A549 (cell line): ENCODE measurements at regions not wholly inside any gene's neighbourhood (a gene's known extent, or its start where the extent isn't known, plus 50 kb on each side); places are given as distances from the start of the nearest gene placed in this dataset.

Source experiments
- ATAC-seq, 2 experiments: fragments of 200-7000 bp in 1 of 2; fragments of >200 bp in 1 of 2; cut with Nextera tagmentation in 1 of 2; cut with Tn5 transposase in 1 of 2; 3 replicates each; pipeline versions ENCODE4 v1.8.0 to v1.9.1; 2018 to 2020; ENCODE audit warnings: mild to moderate bottlenecking in 1 of 2, moderate library complexity in 1 of 2
- CTCF ChIA-PET: fragments of 300-600 bp; sonication (Branson Sonifier 250); formaldehyde crosslinking; extraction: SDS; loops from one replicate; lab custom pipeline; 2021; ENCODE audit warnings: antibody characterized with exemption, inconsistent platforms; lab: Yijun Ruan, JAX
- POLR2A ChIA-PET: fragments of 350-600 bp; formaldehyde crosslinking; extraction: SDS; loops from one replicate; lab custom pipeline; 2021; ENCODE audit warnings: antibody characterized with exemption, inconsistent platforms; lab: Yijun Ruan, JAX
- DNase-seq, 2 experiments: peaks; one replicate each; pipeline versions ENCODE4 v3.0.0 to v3.0.0-alpha.2; 2011 to 2016; ENCODE audit warnings: low read depth in 1 of 2, low spot score in 1 of 2
- FAIRE-seq: peaks from 2 replicates; lab custom pipeline; 2011; peaks lifted over from hg19 to GRCh38; lab: Jason Lieb, UNC
- H3K27ac ChIP-seq, 2 experiments: fragments of >200 bp; sonication (Bioruptor Twin); formaldehyde crosslinking; 3 replicates each; pipeline ENCODE4 v1.5.1; 2016 to 2017
- H3K4me1 ChIP-seq: fragments of >200 bp; sonication (Bioruptor Twin); formaldehyde crosslinking; 3 replicates; pipeline ENCODE4 v1.6.1; 2016
- H3K4me2 ChIP-seq: fragments of >200 bp; sonication (Bioruptor Twin); formaldehyde crosslinking; 3 replicates; pipeline ENCODE4 v1.6.1; 2016
- H3K4me3 ChIP-seq: fragments of >200 bp; sonication (Bioruptor Twin); formaldehyde crosslinking; 3 replicates; pipeline ENCODE4 v1.5.1; 2016
- H3K9me3 ChIP-seq: fragments of >200 bp; sonication (Bioruptor Twin); formaldehyde crosslinking; 3 replicates; pipeline ENCODE4 v1.6.1; 2016
- BCL3 ChIP-seq: fragments of >200 bp; sonication (Bioruptor Twin); formaldehyde crosslinking; IDR thresholded peaks from 3 replicates; pipeline ENCODE4 v1.6.1; 2016
- BHLHE40 ChIP-seq: IDR thresholded peaks from 2 replicates; pipeline ENCODE4 v1.6.1; 2012; ENCODE audit warnings: low read depth, low read length, inconsistent platforms
- EP300 ChIP-seq, 2 experiments: fragments of >200 bp; sonication (Bioruptor Twin); formaldehyde crosslinking; IDR thresholded peaks; 2 replicates in 1 of 2; 3 replicates in 1 of 2; pipeline ENCODE4 v1.6.1; 2016 to 2017
- GATA3 ChIP-seq: IDR thresholded peaks from 2 replicates; pipeline ENCODE4 v1.6.1; 2012; ENCODE audit warnings: borderline replicate concordance
- HDAC2 ChIP-seq: fragments of 200-600 bp; sonication (generic); IDR thresholded peaks from 2 replicates; pipeline ENCODE4 v1.6.1; 2016
- HES2 ChIP-seq: fragments of >200 bp; sonication (Bioruptor Twin); formaldehyde crosslinking; IDR thresholded peaks from 2 replicates; pipeline ENCODE4 v1.6.1; 2016
- HMGXB4 ChIP-seq: fragments of 250-450 bp; sonication (Bioruptor Pico); IDR thresholded peaks from 2 replicates; pipeline ENCODE4 v1.5.0; 2021; ENCODE audit warnings: mild to moderate bottlenecking, moderate library complexity, borderline replicate concordance
- HOXA7 ChIP-seq: fragments of 250-450 bp; sonication (Bioruptor Pico); IDR thresholded peaks from 2 replicates; pipeline ENCODE4 v1.5.0; 2020; ENCODE audit warnings: mild to moderate bottlenecking, moderate library complexity
- HOXB13 ChIP-seq: fragments of 250-450 bp; sonication (Bioruptor Pico); IDR thresholded peaks from 2 replicates; pipeline ENCODE4 v1.5.0; 2020; ENCODE audit warnings: low read depth, mild to moderate bottlenecking, moderate library complexity
- HOXB5 ChIP-seq: fragments of 250-450 bp; sonication (Bioruptor Pico); IDR thresholded peaks from 2 replicates; pipeline ENCODE4 v1.5.0; 2020; ENCODE audit warnings: mild to moderate bottlenecking, moderate library complexity
- MAFK ChIP-seq: fragments of 450-650 bp; IDR thresholded peaks from 2 replicates; pipeline ENCODE4 v1.6.1; 2014; ENCODE audit not compliant: partially characterized antibody
- MAX ChIP-seq: IDR thresholded peaks from 2 replicates; pipeline ENCODE4 v1.6.1; 2012
- MAZ ChIP-seq: fragments of 150-350 bp; IDR thresholded peaks from 2 replicates; pipeline ENCODE4 v1.6.1; 2014; ENCODE audit warnings: antibody characterized with exemption, low read depth, low read length, borderline replicate concordance
- NFE2L2 ChIP-seq: fragments of 150-350 bp; conservative IDR thresholded peaks from 2 replicates; pipeline ENCODE4 v1.6.1; 2014; ENCODE audit warnings: low read length
- NPAS2 ChIP-seq: fragments of 250-450 bp; sonication (Bioruptor Pico); IDR thresholded peaks from 2 replicates; pipeline ENCODE4 v1.8.0; 2022; ENCODE audit warnings: mild to moderate bottlenecking, moderate library complexity, borderline replicate concordance
- POLR2AphosphoS2 ChIP-seq: conservative IDR thresholded peaks from 2 replicates; pipeline ENCODE4 v1.6.1; 2012; ENCODE audit warnings: low read length, improper control_type of control experiment, inconsistent platforms
- SREBF2 ChIP-seq: fragments of 450-650 bp; IDR thresholded peaks from 2 replicates; pipeline ENCODE4 v1.6.1; 2014; ENCODE audit warnings: mild to moderate bottlenecking, moderate library complexity
- ZSCAN20 ChIP-seq: fragments of 250-450 bp; sonication (Bioruptor Pico); IDR thresholded peaks from 2 replicates; pipeline ENCODE4 v1.8.0; 2022; ENCODE audit warnings: mild to moderate bottlenecking, moderate library complexity
- WGBS: methylation state at CpG from one replicate; pipeline ENCODE4 v1.1.6; 2017; ENCODE audit errors: missing lambda C conversion rate; 5-methylcytosine and 5-hydroxymethylcytosine counted together

GRCh38 chr4:60042231-60042652, 1157.9 kb upstream of the ADGRL3 start:
- H3K9me3 ChIP-seq = no peaks in the 10 kb centered on the region; the same call in 2 of the 3 replicates
- FAIRE-seq (no peak), DNase-seq (no peak), ATAC-seq (no peak)
- ChIA-PET POLR2A (no interaction called here), CTCF (no interaction called here)
- no peak overlapping the region for H3K4me2 ChIP-seq
- WGBS = no CpG with 5 or more reads among the region's 15 CpGs
- H3K27ac ChIP-seq = no peak overlapping the region
- TF ChIP-seq HDAC2 = no peak
- no peak for TF ChIP-seq EP300 (IDR thresholded peaks at IDR 0.05)
- H3K4me3 ChIP-seq = no peak overlapping the region
- no peaks in the 10 kb centered on the region for H3K4me1 ChIP-seq

GRCh38 chr4:60042941-60043340, 1157.2 kb upstream of the ADGRL3 start:
- FAIRE-seq (no peak), ATAC-seq (no peak)
- H3K27ac ChIP-seq = no peak overlapping the region
- no peak for TF ChIP-seq NFE2L2
- no peak for TF ChIP-seq HOXB5 (CRISPR knock-in tag)
- TF ChIP-seq NPAS2 (CRISPR knock-in tag) = no peak
- TF ChIP-seq SREBF2 = no peak
- TF ChIP-seq ZSCAN20 (CRISPR knock-in tag) = no peak
- TF ChIP-seq HOXB13 (CRISPR knock-in tag) = no peak
- TF ChIP-seq HMGXB4 (CRISPR knock-in tag) = no peak
- no peak for TF ChIP-seq GATA3
- TF ChIP-seq, all 56 proteins: peak for 0
- no peaks in the 10 kb centered on the region for H3K4me1 ChIP-seq
- no peaks in the 10 kb centered on the region; the same call in 2 of the 3 replicates for H3K9me3 ChIP-seq
- H3K4me2 ChIP-seq = no peak overlapping the region
- DNase-seq = no peak
- ChIA-PET CTCF (no interaction called here), POLR2A (no interaction called here)
- 11% methylated on average over 1 of the region's 2 CpGs for WGBS
- no peak overlapping the region for H3K4me3 ChIP-seq

- Histone ChIP-seq H3K27ac (no peak overlapping the region), H3K4me3 (no peak overlapping the region), H3K4me2 (no peak overlapping the region), H3K9me3 (no peaks in the 10 kb centered on the region), H3K4me1 (no peaks in the 10 kb centered on the region)
- TF ChIP-seq BCL3 (no peak), BHLHE40 (no peak), MAFK (peak; percentile 72)
- ATAC-seq (no peak), DNase-seq (no peak), FAIRE-seq (no peak)
- ChIA-PET POLR2A (no interaction called here), CTCF (no interaction called here)
Measured at GRCh38 chr4:60078984-60079383, 1121.1 kb upstream of the ADGRL3 start.

GRCh38 chr4:60081839-60082238, 1118.3 kb upstream of the ADGRL3 start:
- no peak for ATAC-seq
- WGBS = no CpG with 5 or more reads among the region's 2 CpGs
- no peak overlapping the region for H3K27ac ChIP-seq
- FAIRE-seq = no peak
- POLR2A ChIA-PET = no interaction called here
- CTCF ChIA-PET = no interaction called here
- H3K4me2 ChIP-seq = no peak overlapping the region
- H3K4me3 ChIP-seq = no peak overlapping the region
- TF ChIP-seq MAX (no peak), HOXA7 (CRISPR knock-in tag) (no peak), MAZ (no peak), HES2 (no peak), POLR2AphosphoS2 (no peak)
- TF ChIP-seq, all 56 proteins: peak for 0
- DNase-seq = no peak
- H3K9me3 ChIP-seq = no peaks in the 10 kb centered on the region
- H3K4me1 ChIP-seq = no peaks in the 10 kb centered on the region
